HG03460 (cell line): ENCODE measurements at regions not wholly inside any gene's neighbourhood (a gene's known extent, or its start where the extent isn't known, plus 50 kb on each side); places are given as distances from the start of the nearest gene placed in this dataset.
A peak's percentile ranks its signal among the peaks of the same experiment; 100 is the strongest.

Source experiments
- ATAC-seq: cut with Tn5 transposase; IDR thresholded peaks from one replicate; pipeline ENCODE4 v1.9.1; 2021; ENCODE audit not compliant: unreplicated experiment

DNA sequence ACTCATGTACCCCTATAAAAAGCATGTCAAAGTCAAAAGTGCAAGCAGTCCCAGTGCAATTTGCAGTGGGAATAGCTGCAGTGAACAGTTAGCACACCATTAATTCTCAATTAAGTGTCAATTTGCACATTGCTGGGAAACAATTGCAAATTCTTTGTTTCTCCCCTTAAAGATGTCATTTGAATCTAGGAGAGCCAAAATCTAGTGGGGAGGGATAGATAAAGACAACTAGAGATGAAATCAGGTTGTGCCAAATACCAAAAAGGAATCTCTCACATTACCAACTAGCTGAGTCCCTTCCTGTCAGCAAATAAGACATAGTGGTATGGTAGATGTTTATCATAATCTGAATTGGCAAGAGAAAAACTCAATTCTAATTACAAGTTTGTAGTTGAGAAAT lies 330.7 kb downstream of the NUF2 start:
- ATAC-seq: no peak

DNA sequence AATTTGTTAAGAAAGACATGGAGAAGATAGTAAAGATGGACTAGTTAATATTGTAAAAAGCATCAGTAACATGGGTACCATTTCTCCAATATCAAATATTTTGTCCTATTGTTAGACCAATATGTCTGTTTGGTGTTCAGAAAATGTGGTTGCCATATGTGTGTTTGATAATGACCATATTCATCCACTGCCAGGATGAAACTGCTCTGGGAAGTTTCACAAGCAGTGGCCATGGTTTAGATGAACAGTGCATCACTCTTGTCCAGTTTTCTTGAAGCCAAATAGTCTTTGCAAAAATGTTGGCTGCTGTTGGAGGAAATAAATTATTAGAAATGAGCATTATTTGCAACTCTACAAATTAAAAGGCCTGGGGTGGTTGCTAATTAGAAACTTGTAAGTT lies 333.8 kb downstream of the NUF2 start:
- ATAC-seq: no peak

DNA sequence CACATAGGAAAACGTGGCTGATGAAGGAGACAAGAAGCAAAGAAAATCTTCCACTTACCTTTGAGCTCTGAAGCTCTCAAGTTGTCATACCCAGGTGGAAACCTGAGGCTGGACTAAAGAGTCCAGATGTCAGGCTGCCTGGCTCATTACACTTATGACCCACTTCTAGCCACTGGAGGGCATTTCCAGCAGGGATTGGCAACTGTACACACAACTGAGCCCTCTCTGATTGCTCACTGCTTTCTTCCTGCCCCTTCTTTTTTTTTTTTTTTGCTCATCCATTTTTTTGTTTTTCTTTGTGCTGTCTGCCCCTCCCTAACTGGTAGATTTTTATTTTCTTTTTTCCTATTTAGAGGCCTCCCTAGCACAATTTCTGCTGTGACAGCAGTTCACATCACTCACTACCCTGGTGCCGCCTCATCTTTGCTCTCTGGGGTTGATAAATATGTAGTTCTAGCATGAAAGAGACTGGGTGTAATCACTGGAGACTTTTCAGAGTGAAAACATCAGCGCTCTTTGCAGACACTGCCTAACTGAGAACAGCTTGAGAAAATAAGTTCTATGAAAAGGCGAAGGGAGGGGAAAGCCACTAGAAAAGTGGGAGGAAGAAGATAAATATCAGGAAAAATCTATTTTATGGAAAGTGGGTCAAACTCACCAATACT lies 334.5 kb downstream of the NUF2 start:
- no peak for ATAC-seq

DNA sequence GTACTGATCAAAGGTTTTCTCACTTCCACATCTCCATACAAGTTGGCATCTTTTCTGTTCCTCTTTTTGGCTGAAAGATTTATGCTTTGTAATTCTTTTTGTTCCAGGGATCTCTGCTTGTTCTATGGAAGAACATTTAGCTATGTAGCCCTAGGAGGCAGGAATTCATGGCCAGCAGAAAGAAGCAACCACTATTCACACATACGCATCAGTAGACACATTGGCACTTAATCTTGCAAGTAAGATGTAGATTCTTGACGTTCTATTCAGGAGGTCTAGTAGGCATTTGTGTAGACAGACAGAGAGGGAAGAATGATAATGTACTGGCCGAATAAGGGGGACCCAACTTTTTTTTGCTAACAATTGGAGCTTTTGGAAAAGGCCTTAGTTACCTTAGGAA lies 336.0 kb downstream of the NUF2 start:
- no peak for ATAC-seq

DNA sequence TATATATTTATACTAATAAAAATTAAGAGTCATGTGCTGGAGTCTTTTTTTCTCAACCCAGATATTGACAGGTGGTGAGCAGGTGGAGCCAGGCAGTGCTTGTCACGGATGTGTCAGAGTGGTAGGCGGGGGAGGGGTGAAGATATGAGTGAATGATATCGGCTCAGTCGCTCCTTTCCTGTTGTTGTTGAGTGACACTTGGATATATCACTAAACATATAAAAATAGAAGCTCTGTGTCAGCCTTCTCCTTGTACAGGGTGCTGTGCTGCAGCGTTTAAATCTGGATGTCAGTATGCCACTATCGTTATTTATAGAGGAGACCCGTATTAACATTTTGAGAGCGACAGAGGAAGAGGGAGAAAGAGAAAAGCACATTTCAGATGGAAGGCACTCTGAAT lies 339.6 kb downstream of the NUF2 start:
- ATAC-seq: no peak

DNA sequence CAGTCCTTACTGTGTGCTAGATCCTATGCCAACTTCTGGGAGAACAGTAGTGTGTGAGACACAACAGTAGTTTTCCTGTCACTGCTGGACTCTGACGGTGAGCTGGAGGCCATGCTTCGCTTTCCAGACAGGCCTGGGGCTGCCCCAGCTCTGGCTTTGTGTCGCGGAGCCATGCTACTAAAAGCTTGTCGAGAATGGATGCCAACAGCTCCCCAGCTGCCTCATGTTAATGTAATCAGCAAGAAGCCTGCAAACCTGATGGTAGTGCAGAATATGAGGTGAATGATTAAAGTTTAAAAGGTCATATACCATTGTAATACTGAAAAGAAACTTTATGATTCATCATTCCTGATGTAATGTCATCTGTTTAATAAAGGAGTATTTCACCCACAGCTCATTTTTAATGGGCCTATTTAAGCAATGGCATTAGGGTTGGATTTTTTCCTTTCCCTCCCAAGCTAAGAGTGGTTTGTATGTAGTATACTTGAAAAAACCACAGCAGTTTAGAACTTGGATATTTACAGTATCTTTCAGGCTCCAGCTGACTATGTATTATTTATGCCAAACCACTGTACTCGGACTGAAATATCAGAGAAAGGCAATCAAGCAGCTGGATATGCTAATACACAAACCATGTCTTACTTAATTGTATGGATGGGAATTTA lies 343.0 kb downstream of the NUF2 start:
- ATAC-seq: no peak

DNA sequence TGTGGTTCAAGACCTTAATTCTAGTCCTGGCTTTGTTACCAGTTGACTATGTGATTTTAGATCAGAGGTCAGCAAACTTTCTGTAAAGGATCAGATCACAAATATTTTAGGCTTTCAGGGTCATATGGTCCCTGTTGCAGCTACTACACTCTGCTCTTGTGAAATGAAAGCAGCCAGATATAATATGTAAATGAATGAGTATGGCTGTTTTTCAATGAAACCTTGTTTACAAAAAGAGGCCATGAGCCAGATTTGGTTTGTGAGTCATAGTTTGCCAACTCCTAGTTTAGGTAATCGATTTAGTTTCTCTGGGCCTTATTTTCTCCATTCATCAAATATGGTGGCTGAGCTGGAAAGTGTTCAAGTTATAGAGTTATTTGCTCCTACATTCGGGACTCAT lies 346.7 kb downstream of the NUF2 start:
- no peak for ATAC-seq

DNA sequence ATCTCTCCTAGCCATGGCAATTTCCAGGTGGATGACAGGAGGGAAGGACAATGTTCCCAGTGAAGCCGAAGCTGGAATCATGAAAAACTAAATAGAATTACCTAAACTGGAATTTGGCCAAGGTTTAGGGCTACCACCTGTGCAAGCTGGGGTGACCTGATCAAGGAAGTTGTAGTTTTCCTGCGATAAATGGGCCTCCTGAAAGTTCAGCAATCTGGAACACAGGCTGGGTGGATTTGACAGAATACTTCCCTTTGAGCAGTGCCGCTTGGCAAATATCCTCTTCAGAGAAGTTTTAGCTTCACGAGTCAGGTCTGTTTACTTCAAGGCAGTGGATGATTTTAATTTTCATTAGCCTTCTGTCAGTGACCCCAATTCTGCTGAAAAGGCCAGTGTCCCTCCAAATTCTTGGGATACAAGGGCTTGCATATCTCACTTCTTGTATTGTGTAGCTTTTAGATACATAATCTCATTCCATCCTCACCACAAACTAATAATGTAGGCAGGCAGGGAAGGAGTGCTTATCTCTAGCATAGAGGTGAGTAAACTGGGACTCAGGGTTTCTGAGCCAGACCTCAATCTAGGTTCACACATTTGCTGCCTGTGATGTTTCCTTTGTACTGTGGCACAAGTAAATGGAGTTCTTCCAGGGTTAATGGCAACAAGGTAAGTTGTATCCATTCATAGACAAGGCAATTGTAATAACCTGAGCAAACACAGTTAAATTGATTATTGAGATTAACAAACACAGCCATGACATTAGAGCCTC lies 349.4 kb downstream of the NUF2 start:
- no peak for ATAC-seq

DNA sequence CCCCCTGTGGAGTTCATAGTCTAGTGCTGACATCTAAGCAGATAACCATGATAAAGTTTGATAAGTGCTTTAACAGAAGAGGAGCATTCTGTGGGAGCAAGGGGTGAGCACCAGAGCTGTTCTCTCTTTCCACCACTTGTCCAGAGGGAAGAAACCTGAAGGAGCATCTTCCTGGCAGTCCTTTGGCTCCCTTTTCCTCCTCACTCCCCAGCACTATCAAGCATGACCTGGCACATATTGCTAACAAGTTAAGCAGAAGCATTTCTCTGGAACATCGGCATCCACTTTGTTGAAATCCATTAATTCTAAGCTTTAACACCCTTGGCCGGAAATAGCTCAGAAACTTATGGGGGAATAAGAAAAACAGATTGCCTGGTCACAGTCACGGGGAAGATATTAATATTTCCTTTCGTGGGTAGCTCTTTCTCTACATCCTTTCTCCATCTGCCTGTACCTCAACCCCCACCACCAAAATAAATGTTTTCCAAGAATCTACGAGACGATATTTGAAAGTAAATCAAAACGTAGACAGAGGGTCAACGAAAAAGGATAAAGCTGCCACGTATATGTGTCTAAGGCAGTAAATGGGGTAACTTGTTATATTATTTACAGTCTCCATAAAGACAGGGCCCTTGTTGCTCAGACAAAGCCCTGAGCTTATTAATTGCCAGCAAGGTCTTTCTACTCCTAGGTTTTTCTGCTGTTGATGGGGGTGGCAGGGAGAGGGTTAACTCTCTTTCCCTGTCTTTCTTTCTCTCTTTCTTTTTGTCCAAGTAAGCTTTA lies 351.4 kb downstream of the NUF2 start:
- no peak for ATAC-seq

DNA sequence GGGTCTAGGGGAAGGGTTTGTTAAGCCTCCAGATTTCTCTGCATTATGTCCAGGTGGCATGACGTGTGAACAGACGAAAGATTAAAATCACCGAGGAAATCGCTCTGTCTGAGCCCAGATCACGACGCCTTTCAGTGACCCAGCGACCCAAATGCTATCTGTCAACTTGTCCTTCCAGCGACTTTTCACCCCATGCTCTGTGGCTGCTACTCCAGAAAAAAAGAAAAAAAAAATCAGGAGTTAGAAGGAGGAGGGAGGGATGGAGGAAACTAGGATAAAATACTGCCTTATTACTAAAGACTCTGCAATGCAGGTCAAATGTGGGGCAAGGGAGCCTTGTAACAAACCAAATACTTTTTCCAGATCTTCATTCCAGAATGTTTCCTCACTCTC lies 352.0 kb downstream of the NUF2 start:
- ATAC-seq: no peak

DNA sequence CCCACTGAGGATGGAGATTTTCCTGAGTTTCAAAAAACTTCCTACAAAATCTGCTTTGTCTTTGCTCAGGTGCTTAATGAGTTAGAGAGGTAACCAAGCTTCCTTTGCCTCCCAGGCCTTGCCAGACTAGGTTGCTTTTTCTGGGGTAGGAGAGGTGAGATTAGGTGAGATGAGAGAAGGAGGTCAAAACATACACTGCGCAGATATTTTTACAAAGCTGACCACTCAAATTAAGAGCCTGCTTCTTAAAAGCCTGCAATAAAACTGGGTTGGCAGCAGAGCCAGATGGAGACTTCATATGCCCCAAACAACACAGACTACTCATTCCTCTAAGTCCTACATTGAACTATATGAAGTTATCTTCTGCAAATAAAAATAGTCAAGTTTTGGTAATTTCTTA lies 352.5 kb downstream of the NUF2 start:
- no peak for ATAC-seq

DNA sequence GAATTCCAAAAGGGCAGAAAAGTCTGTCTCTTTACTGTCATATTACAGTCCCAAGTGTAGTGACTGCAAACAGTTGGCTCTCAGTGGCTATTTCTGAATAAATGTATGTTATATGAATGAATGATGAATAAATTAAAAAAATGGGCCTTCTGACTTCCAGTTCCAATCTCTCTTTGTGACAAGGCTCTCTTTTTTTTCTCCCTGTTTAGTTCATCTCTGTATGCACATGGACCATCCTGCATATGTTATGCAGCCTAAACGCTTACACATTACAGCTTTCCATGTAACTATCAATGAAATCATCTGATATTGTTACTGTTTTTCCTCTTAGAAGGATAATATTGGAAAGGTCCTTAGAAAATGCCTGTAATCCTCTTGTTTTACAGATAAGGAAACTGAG lies 363.0 kb downstream of the NUF2 start:
- no peak for ATAC-seq

DNA sequence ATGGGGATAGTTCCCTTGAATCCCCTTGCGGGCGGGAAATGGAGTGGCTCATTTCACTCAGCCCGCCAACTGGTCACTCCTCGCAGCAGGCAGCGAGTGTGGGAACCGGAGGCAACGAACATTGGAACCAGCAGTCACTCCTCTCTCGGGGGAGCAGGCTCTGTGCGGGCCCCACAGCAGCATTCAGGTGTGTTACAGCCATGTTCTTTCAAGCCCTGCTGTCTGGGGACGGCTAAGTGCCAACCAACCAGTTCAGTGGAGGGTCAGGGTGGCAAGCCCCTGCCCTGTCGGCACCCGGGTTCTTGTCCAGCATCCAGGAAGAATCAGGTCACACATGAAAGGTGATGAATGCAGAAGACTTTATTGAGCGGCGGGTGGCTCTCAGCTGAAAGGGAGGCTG lies 370.5 kb downstream of the NUF2 start:
- no peak for ATAC-seq

DNA sequence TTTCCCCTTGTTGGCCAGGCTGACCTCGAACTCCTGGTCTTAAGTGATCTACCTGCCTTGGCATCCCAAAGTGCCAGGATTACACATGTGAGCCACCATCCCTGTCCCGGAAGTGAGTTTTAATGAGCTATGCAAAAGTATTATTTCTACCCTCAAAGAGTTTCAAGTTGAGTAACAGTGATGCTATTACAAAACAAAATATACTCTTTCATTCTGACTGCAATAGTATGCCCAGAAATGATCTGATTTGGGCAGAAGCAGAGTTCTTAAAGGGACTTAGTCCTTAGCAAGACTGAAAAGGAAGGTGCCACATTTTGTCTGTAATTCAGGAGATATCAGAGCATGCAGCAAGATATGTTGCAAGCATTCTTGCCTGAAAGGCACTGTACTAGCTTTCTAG lies 375.4 kb downstream of the NUF2 start:
- ATAC-seq: peak; percentile 57

DNA sequence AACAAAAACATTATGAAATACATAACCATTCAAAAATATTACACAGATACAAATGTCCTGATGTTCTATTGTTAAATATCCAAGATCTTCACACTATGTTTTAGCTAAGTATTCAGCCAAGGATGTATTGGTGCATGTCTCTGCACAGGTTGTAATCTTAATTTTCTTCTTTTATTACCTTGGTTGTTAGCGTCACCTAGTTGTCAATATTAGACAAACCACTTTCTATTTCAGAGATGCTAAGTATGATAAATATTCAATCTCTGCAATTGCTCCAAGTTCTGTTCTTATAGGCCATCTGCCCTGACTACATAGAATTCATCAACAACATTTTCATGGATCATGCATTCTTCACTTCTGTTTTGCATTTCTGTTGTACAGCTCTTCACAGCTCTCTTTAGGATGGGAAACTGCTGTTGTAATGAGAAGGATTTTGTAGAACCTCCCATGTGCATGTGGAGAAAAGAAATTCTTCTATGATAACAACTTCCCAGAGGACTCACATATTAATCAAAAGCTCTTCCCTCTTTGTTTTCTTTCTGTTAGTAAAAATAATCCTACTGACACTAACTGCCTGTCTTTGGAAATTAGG lies 380.1 kb downstream of the NUF2 start:
- no peak for ATAC-seq

DNA sequence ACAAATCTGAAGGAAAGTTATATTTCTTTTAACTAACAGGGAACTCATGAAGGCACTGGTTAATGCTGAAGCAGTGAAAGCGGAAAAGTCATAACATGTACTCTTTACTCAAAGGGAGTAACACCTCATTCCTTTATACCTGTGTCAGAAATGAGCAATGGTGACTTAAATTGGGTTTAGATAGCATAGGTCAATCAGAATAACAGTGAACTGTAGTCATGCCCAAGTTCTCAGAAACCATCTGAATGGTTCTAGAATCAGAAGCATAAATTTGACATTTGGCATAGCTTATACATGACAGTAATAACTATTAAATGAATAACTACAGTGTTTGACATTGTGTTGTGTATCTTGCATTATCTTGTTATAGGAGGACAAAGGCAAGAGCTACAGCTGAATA lies 382.0 kb downstream of the NUF2 start:
- ATAC-seq: no peak

DNA sequence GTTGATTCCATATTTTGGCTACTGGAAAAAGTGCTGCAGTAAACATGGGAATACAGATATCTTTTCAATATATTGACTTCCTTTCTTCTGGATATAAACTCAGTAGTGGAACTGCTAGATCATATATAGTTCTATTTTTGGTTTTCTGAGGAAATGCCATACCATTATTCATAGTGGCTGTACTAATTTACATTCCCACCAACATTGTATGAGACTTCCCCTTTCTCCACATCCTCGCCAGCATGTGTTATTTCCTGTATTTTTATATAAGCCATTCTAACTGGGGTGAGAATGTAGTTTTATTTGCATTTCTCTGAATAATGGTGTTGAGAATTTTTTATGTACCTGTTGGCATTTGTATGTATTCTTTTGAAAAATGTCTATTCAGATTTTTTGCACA lies 385.2 kb downstream of the NUF2 start:
- no peak for ATAC-seq

DNA sequence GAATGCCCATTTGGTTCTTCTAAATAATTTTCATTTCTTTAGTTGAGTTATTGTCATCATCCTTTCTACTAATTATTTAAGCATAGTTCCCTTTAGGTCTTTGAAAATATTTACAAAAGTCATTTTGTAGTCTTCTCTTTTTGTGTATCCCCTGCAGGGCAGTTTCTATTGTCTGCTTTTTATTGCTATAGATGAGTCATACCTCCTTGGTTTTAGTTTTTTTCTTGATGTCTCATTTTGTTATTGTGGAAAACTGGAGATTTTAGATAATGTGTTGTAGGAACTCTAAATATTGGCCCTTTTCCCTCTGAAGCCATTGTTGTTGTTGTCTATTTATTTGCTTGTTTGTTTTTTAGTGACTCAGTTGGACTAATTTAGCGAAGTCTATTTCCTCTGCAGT lies 387.9 kb downstream of the NUF2 start:
- no peak for ATAC-seq

DNA sequence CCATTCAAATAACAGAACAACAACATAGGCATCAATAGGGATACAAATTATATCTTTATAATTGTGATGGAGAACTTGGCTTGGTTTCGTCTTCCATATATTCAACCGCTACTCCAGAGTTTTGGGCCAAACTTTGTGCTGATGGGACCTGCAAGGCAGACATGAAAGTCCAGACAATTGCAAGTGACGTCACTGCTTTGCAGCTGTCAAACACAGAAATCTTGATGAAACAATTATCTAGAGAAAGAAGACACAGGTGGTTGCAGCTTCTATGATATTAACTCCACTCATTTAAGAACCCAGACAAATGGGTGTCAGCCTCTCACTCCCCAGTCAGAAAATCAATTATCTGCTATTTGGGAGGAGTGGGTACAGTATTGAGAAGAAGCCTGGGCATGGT lies 390.6 kb downstream of the NUF2 start:
- ATAC-seq: no peak

DNA sequence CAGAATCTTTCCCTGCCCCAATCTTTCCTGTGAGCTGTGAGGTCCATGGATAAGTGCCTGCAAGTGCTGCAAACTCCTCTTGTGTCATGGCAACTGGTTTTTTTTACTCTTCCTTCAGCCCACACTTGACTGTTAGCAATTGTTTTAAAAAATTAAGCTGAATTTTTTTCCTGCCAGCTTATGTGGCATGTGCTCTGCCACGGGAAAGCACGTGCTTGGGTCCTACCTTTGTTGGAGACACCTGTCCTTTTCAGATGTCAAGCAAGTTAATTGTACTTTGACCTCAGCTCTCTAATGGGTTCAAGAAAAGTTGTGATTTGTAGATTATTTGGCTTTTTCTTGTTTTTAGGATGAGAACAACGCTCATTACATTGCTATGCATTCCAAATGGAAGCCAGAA lies 398.5 kb downstream of the NUF2 start:
- no peak for ATAC-seq

DNA sequence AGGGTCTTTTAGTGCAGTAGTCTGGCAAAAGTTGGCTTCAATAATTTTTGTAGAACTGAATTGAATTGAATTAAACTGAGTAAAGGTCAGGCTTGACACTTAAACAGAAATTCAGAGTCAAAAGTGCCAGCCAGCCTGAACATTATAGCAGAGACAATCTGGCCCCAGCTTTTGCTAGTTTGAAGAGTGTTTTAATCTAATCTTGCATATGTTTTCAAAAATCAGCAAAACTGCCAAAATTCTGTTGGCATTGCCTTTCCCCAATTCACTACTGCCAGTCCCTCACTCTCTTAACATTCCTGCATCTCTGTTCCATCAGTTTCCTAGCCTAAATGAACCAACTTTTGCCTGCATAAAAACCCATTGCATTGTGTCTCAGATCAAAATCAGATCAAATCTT lies 403.8 kb downstream of the NUF2 start:
- ATAC-seq: no peak
